ENCODE measurements at regions not wholly inside any gene's neighbourhood (a gene's known extent, or its start where the extent isn't known, plus 50 kb on each side); places are given as distances from the start of the nearest gene placed in this dataset.
"Not testable (repeated sequence)": the region's sequence is repeated elsewhere in the genome, so short reads cannot be mapped to it uniquely, and the experiment has no call there.

DNA sequence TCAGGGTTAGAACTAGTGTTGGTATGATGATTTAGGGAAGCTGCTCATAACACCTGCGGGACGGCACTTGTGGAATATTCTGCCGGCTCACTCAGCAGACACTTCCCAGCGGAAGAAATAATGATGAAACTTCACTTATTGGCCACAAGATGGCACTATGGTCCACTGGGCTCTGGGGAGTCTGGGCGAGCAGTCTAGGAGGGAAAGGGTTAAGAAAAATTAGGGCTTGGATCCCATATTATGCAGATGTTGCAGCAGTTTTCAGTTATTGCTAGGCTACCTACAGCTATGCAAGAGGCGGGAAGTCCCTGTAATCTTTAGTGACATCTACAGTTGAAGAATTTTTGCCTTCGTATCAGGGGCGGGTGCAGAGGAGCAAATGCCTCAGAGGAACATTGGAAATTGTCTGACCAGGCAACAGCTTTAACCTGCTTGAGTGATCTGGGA is 238.7 kb upstream of the PRSS58 start:
- DNase-seq: peak; percentile 75 to 81

DNA sequence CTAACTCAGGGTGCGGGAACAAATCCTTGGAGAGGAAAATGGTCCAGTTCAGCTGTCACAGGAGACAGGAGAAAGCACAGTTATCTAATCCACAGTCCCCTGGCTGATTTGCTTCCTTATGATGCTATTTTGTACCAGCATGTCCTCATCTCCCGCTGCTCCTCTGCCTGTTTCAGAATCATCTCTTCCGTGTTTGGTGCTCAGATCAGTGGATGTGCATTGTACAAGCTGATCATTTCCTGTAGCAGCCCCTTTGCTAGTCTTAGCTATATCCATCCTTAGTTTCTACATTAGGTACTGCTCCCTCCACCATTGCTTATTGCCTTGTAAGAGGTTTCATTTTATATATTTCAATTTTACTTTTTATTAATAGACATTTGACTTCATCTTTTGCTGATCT is 238.0 kb upstream of the PRSS58 start:
- DNase-seq: not testable (repeated sequence)

DNA sequence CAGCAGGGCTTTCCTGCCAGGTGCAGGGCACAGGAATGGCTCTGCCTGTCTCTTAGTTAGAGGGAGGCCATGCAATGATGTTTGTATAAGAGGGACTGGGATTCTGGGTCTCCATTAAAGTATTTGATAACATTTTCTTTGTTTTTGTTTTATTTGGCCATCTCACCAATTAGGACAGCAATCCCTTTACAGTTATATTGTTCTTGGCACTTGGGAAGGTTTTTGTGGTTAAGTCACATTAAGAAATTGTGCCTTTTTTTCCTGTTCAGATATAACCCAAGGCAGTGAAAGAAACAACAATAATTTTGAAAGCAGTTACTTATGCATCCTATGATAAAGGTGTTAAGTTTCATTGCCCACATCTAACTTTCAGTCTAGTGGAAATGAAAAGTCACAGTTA is 237.4 kb upstream of the PRSS58 start:
- not testable (repeated sequence) for DNase-seq

DNA sequence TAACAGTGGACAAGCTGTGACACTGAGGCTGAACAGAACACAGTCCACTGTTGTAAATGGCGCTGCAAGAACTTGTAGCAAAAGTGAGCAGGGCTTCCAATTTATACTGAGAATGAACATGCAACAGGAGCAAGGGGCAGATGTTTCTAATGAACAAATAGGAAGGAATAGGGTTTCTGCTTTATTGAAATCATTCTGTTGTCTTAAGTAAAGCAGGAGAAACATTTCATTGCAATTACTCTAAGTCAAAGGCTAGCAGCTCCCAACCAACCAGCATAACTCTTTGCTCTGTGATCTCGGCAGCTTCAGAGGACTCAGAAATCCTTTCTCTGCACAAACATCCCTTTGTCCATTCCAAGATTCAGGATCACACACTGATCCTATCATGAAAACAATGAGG is 236.2 kb upstream of the PRSS58 start:
- no peak for DNase-seq

DNA sequence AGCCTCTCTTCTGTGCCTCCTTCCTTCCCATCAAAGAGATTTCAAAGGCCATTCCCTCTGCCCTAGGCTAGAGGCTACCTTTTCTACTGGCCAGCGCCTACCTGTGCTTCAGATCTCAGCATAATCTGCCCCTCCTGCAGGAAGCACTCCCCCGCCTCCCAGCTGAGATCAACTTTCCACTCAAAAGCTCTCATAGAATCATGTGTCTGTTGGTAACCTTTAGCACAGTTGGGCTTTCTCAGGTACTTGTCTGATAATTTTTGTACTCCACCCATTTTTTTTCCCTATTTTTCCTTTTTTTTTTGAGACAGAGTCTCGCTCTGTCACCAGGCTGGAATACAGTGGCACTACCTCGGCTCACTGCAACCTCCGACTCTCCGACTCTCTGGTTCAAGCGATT is 231.0 kb upstream of the PRSS58 start:
- DNase-seq: no peak

DNA sequence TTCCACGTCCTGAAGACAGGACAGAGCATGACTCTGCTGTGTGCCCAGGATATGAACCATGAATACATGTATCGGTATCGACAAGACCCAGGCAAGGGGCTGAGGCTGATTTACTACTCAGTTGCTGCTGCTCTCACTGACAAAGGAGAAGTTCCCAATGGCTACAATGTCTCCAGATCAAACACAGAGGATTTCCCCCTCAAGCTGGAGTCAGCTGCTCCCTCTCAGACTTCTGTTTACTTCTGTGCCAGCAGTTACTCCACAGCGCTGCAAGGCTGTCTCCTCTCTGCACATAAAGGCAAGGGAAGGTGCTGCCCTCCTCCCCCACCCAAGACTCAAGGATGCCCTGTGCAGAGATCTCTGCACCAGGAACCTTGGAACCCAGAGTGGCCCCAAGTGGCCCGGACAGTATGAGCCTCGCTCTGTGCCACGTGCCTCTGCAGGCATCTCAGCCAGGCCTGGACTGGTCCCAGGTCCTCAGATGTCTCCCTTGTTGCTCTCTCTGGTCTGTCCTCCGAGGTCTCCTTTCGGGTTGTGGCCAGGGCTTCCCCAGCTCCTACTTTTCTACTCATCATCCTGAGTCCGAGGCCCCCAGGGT is 230.3 kb upstream of the PRSS58 start:
- no peak for DNase-seq

DNA sequence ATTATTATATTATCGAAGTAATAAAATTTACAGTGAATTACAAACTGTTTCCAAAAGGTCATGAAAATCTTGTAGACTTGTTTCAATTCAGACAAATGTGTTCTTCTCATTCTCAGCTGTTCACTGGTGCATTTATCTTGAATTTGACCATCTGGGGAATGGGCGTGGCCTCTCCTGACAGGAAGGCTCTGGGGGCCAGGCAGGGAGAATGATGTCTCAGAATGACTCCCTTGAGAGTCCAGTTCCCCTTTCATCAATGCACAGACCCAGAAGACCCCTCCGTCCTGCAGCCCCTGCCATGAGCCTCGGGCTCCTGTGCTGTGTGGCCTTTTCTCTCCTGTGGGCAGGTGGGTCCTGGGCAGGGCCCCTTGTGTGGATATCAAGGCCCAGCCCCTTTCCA is 229.7 kb upstream of the PRSS58 start:
- DNase-seq: not testable (repeated sequence)

DNA sequence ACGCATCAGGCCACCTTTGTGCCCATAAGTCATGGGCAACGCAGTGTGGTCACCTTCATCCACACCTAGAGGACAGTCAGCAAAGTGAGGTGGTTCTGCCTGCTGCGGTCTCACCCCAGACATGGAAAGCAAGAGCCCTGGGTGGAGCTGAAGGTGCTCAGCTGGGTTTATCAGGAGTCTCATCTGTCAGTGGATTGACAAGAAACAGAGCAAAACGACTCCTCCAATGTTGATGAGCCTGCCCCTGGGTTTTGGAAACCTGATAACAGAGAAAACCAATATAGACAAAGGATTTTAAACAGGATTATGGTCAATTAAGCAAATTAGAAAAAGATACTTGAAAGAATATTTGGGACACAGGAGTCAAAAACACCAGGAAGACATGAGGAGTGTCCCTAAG is 229.3 kb upstream of the PRSS58 start:
- no peak for DNase-seq

DNA sequence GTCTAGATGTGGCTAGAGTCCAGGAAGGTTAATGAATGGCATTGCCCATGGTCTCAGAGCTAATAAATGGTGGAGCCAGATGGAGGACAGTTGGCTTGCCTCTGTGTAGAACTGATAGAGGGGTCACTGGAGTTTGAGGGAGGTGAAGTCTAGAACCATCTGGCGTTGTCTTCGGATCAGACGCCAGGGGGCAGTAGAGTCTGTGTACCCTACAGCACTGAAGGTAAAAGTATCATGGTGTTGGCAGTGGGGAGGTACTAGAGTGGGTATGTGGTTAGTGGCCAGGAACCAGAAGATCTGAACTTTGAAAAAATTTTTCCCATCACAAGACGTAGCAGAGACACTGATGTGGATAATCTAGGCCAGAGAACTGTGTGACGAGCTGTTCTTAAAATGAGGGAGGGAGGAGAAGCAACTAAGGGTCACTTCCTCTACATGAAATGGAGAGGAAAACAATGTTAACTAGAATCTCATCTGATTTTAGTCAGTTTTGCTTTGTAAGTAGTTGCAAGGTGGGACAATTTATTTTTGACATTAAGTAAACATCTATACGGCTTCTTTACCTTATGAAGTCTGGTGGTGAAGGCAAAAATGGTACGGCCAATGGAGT is 227.9 kb upstream of the PRSS58 start:
- DNase-seq: peak; percentile 14 to 37

DNA sequence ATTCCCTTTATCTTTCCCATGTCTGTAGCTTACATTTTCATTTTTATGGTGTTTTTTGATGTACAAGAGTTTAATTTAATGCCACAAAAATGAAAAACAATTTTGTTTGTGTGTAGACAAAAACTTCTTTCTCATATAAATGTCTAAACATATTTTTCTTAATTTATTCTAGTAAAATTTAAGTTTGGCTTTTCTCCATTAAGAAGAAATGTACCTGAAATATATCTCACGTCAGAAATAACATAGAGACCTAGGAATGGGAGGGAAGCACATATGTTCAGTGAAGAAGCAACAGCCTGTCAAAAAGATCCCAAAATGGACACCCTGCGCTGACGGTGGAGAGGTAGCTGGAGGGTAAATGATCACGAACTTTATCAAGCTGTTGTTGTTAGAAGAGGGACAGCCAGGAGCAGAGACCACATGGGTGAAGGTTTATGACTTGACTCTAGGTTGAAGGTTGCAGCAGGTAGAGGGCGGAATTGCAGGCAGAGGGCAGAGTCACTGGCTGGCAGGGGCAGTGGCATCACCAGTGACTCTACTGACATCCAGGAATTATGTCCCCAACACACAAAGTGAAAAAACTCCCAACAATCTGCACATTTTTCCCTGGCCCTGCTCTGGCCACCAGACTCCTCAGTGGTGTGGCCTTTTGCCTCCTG is 225.9 kb upstream of the PRSS58 start:
- DNase-seq: no peak

DNA sequence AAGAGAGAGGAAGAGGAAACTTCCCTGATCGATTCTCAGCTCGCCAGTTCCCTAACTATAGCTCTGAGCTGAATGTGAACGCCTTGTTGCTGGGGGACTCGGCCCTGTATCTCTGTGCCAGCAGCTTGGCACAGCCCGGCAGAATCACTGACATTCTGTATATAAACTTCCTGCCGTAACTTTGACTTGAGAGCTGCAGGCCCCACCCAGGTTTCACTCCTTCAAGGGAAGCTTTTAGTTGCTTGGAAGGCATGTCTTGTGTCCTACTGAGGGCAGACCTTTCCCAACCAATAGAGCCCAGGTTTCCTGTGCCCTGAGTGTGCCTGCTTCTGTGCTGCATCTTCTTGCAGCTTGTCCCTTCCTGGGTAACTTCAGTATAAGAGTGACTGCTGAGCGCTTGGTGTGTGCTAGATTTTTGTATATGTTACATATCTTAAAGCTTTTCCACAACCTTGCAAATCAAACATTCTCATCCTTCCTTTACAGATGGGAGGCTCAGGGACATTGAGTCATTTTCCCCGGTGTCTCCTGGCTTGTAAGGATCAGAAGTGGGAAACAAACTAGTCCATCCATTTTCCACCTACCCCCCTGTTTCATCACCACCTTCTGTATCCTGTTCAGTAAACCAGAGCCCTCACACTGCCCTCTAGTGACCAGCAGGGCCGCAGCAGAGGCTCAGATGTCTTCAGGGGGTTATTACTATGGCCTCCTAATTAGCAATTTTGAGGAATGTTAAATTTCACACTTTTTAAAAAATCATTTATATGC is 225.2 kb upstream of the PRSS58 start:
- DNase-seq: peak; percentile 65 to 71

DNA sequence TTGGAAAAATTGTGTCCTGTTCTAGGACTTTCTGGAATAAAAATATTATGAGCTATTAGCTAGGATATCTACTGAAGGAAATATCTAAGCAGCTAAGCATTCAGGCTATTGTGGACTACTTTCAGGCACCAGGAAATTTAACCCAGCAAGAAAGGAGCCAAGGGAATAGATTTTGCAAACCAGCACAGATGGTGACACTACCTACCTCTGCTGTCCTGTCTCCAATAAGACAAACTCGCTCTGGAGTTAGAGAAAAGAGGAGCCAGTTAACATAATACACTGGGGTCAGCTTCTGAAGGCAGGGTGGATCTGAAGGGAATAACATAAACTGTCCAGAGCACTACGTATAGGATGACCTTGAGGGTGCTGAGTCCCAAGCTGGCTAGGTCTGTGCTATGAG is 223.7 kb upstream of the PRSS58 start:
- DNase-seq: peak; percentile 12 to 20

DNA sequence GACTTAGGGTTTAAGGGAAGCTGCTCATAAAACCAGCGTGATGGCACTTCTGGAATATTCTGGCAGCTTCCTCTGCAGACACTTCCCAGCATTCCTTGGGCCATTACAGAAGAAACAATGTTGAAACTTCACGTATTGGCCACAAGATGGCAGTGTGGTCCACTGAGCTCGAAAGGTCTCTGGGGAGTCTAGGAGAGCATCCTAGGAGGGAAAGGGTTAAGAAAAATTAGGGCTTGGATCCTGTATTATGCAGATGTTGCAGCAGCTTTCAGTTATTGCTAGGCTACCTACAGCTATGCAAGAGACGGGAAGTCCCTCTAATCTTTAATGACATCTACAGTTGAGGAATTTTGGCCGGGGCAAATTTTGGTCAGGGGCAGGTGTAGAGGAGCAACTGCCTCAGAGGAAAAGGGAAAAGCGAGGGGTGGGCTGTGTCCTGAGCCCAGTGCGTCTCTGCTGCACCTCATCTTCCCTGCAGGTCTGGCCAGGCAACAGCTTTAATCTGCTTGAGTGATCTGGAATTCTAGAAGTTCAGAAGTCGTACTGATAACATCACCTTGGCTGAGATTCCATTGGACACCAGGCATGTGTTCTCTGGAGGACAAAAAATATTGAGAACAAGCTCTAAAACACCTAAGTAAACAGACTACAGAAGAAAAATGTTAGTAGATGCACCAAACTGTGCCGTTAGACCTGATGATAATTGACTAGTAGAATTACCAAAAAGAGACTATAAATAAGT is 220.8 kb upstream of the PRSS58 start:
- DNase-seq: peak; percentile 52 to 65

DNA sequence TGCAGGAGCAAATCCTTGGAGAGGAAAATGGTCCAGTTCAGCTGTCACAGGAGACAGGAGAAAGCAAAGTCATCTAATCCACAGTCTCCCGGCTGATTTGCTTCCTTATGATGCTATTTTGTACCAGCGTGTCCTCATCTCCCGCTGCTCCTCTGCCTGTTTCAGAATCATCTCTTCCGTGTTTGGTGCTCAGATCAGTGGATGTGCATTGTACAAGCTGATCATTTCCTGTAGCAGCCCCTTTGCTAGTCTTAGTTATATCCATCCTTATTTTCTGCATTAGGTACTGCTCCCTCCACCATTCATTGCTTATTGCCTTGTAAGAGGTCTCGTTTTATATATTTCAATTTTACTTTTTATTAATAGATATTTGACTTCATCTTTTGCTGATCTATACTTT is 219.9 kb upstream of the PRSS58 start:
- not testable (repeated sequence) for DNase-seq

DNA sequence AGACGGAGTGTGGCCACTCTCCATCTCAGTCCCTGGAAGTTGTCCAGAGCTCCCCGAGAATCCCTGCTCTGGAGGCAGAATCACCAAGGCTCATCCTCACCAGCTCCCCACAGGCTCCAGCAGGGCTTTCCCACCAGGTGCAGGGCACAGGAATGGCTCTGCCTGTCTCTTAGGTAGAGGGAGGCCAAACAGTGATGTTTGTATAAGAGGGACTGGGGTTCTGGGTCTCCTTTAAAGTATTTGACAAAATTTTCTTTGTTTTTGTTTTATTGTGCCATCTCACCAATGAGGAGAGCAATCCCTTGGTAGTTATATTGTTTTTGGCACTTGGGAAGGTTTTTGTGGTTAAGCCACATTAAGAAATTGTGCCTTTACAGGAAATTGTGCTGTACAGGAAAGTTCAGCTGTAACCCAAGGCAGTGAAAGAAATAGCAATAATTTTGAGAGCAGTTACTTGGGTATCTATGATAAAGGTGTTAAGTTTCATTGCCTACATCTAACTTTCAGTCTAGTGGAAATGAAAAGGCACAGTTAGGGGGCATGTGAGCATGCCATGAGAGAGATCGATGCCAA is 219.3 kb upstream of the PRSS58 start:
- peak; percentile 65 to 73 for DNase-seq

DNA sequence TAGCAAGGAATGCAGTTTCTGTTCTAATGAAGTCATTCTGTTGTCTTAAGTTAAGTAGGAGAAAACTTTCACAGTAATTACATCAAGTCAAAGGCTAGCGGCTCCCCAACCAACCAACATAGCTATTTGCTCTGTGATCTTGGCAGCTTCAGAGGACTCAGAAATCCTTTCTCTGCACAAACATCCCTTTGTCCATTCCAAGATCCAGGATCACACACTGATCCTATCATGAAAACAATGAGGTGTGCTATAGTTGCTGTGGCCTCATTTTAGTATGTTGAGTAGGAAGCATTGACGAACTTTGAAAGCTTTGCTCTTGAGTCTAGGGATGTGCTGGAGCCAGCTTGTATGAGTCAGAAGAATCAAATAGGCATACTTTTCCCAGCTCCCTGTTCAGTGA is 218.2 kb upstream of the PRSS58 start:
- DNase-seq: no peak

DNA sequence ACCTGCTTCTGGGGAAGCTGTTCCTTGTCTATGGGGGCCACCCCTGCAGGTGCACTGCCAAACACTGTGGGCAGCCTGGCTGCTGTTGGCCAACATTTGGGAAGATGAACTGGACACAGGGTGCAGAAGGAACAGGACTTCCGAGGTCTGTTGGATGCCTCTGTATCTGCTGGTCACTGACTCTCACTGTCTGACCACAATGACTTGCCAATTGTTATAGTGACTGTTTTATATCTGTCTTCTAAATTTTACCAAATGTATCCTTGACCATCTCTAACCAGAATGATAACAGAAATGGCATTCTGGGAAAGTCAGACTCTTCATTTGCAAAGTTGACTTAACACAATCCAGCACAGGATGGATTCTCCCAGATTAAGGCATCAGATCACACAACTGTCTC is 214.0 kb upstream of the PRSS58 start:
- DNase-seq: no peak

DNA sequence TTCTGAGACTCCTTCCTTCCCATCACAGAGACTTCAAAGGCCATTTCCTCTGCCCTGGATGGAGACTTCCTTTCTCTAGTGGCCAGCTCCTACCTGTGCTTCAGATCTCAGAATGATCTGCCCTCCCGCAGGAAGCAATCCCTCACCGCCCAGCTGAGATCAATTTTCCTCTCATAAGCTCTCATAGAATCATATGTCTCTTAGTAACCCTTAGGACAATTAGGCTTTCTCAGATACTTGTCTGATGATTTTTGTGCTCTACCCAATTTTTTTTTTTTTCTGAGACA is 212.6 kb upstream of the PRSS58 start:
- DNase-seq: no peak

DNA sequence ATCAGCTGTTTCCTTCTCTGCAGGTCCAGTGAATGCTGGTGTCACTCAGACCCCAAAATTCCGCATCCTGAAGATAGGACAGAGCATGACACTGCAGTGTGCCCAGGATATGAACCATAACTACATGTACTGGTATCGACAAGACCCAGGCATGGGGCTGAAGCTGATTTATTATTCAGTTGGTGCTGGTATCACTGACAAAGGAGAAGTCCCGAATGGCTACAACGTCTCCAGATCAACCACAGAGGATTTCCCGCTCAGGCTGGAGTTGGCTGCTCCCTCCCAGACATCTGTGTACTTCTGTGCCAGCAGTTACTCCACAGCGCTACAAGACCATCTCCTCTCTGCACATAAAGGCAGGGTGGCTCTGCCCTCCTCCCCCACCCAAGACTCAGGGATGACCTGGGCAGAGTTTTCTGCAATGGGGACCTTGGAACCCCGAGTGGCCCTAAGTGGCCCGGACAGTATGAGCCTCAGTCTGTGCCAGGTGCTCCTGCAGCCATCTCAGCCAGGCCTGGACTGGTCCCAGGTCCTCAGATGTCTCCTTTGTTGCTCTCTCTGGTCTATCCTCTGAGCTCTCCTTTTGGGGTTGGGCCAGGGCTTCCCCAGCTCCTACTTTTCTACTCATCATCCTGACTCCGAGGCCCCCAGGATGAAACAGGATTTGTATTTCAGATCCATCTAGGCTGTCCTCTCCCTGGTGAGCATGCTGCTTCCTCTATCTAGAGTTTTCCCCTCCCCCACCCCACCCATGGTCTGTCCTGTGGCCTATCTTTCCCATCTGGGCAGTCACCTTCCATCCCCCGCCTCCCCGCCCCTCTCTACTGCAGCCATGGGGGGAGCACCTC is 212.1 kb upstream of the PRSS58 start:
- no peak for DNase-seq

DNA sequence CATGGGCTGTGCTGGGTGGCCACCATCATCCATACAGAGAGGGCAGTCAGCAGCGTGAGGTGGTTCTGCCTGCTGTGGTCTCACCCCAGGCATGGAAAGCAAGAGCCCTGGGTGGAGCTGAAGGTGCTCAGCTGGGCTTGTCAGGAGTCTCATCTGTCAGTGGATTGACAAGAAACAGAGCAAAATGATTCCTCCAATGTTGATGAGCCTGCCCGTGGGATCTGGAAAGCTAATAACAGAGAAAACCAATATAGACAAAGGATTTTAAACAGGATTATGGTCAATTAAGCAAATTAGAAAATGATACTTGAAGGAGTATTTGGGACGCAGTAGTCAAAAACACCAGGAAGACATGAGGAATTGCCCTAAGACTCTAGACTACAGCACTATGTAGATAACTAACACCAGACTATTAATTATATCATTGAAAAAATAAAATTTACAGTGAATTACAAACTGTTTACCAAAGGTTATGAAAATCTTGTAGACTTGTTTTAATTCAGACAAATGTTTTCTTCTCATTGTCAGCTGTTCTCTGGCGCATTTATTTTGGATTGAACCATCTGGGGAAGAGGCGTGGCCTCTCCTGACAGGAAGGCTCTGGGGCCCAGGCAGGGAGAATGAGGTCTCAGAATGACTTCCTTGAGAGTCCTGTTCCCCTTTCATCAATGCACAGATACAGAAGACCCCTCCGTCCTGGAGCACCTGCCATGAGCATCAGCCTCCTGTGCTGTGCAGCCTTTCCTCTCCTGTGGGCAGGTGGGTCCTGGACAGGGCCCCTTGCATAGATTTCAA is 211.2 kb upstream of the PRSS58 start:
- DNase-seq: no peak

DNA sequence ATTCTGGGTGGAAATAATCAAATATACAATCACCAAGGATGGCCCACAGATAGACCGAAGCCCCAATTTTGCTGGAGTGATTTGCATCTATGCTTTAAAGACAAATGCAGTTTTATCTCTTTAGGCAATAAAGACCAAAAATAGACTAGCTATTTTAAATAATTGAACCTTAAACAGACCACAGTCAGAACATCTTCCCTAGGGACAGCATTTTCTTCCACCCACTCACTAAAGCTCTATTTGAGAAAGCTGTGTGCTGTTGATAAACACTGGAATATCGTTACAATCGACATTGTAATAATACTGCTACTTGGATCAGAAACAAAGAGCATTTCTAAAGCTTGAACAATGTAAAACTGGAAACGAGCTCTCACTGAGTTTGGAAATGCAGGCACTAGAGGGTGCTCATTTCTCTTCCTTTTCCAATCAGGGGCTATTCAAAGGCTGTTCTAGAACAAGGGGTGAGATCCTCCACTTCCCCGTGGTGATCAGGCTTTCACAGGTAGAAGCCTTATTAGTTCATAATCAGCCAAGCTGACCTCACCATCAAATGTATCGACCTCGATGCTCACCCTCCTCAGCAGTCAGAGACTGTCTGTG is 209.3 kb upstream of the PRSS58 start:
- not testable (repeated sequence) for DNase-seq

Measured in AML-193 (cell line).